ENCODE measurements at regions not wholly inside any gene's neighbourhood (a gene's known extent, or its start where the extent isn't known, plus 50 kb on each side); places are given as distances from the start of the nearest gene placed in this dataset.
"Not testable (repeated sequence)": the region's sequence is repeated elsewhere in the genome, so short reads cannot be mapped to it uniquely, and the experiment has no call there.

DNA sequence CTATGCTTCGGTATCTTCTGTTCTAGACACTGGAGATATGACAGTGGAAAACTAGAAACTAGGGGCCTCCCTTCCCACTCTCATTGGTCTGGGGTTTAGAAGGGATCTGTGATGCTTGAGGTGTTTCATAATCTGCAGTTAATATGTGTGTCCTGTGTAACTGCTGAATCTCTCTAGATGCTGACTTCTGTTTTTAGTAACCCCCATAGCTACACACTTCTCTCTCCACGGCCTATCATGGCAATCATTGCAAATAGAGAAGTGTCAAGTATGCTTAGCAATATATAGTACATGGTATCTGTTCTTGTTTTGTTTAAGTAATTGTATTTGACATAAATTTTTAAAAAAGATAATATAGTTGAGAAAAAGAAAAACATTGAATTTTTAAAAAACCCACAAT is 394.6 kb upstream of the MMS22L start:
- no peak for DNase-seq (ENCODE audit: low spot score)

- DNase-seq (ENCODE audit: low spot score) = no peak
These were observed 404.9 kb upstream of the MMS22L start for GRCh38 chr6:97687916-97688315.

- DNase-seq (ENCODE audit: low spot score) = no peak
These were observed 406.2 kb upstream of the MMS22L start for GRCh38 chr6:97689078-97689754.

DNA sequence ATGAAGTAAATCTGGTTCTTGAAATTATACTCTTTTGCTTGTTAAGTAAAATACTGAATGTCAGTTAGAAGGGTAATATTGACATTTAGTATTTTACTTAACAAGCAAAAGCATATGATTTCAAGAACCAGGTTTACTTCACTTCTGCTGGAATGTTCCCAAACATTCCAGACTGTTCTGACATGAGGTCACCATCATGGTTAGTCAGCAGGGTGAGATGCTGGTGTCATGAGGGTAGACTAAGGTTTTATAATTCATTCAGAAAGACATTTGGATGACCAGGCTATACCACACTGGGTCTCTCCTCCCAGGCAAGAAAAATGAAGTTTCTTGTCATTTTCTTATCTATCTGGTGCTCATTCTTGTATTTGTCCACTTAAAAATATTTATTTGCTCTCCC is 414.4 kb upstream of the MMS22L start:
- no peak for DNase-seq (ENCODE audit: low spot score)

- no peak for DNase-seq (ENCODE audit: low spot score)
These were observed 418.8 kb upstream of the MMS22L start for GRCh38 chr6:97701801-97702200.

GRCh38 chr6:97702248-97702647 is 419.2 kb upstream of the MMS22L start:
- no peak for DNase-seq (ENCODE audit: low spot score)

GRCh38 chr6:97703661-97704060 is 420.6 kb upstream of the MMS22L start:
- DNase-seq (ENCODE audit: low spot score) = no peak

DNA sequence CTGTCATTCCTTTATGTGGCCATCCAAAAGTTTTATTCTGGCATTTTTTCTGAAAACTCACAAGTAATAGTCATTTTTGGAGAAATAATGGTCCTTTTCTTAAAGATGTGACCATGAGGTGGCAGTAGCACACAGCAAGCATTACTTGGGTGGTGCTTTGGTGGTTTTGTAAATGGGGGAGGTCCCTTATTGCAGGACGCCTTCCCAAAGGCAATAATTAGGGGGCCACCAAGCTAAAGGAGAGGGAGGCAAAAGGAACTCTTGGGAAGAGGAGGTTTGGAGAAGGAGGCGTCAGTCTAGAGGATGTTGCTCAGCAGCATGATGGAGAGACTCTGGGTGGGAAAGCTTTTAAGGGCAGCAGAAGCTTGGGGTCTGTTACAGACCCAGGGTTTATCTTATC is 422.6 kb upstream of the MMS22L start:
- peak; percentile 50 for DNase-seq (ENCODE audit: low spot score)

DNA sequence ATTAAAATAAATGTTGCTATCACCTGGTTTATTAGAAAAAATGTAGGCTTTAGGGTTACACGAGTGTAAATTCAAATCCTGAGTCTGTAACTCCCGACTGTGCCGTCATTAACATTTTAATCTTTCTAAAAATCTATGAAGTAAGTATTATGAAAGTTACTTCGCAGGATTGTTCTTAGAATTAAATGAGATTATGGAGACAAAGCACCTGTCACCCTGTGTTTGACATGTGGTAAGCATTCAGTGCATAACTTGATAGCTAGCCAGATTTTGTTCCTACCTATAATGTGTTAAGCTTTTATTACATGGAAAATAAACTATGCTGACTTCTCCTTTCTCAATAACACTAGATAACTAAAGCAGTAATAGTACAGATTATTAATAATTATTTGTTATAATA is 429.7 kb upstream of the MMS22L start:
- DNase-seq (ENCODE audit: low spot score) = no peak

DNA sequence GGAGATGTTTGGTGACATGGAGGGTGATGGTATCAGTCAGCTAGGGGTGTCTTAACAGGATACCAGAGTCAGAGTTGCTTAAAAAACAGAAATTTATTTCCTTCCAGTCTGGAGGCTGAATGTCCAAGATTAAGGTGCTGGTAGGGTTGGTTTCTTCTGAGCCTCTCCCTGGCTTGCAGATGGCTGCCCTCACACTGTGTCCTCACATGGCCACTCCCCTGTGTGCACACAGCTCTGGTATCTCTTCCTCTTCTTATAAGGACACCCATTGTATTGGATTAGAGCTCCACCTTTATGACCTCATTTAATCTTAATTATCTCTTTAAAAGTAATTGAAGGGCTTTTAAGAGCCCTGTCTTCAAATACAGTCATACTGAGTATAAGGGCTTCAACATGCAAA is 431.8 kb upstream of the MMS22L start:
- DNase-seq (ENCODE audit: low spot score) = no peak

DNA sequence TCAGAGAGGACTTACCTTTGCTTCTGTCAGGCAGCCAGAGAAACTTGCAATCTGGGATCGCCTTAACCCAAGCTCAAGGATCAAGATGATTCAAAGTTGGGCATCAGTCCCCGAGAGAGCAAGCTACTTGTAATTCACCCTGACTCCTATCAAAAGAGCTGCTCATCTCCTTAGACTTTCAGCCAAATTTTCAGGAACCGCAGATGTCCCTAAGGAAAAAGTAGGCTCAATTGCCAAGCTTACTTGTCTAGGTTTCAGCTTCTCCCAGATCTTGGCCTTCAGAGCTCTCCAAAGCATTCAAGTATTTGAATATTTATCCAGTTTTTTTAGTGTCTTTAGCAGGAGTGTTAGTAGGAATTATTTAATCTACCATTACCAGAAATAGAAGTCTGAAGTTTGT is 434.1 kb upstream of the MMS22L start:
- DNase-seq (ENCODE audit: low spot score) = no peak

DNA sequence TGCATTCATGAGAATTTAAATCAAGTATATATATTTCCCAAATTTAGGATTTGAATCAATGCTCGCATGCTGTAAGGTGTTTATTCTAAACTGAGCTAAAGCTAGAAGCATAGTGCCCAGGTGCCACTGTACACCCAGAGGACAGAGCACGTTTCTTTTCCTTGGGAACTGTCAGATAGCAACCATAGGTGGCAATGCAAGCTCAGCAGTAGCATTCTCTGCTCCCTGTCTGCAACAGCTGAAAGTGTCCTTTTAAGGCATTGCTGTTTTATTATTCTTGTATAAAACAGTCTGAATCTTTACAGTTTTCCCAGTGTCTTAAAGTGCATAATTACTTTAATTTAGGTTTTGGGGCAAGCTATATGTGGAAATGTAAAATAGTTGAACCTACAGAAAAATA is 443.4 kb upstream of the MMS22L start:
- no peak for DNase-seq (ENCODE audit: low spot score)

- DNase-seq (ENCODE audit: low spot score) = no peak
These were observed 449.0 kb upstream of the MMS22L start for GRCh38 chr6:97732045-97732444.

- no peak for DNase-seq (ENCODE audit: low spot score)
These were observed 474.6 kb upstream of the MMS22L start for GRCh38 chr6:97757575-97757974.

DNA sequence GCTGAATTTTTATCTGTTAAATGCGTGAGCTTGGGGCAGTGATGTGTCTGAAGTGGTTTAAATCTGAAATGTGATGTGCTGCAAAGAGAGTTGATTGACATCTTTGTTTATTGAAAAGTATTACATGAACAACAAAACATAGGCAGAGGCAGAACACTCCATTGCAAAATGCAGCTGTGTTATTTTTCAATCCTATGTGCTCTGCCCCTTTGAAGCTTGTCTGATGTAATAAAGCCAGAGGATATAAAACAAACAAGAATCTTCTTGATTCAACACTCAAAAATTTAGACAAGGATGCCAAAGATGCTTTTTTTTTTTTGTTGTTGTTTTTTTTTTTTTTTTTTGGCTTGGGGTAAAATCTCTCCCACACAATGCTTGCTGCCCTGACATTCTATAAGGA is 482.4 kb upstream of the MMS22L start:
- DNase-seq (ENCODE audit: low spot score) = no peak

DNA sequence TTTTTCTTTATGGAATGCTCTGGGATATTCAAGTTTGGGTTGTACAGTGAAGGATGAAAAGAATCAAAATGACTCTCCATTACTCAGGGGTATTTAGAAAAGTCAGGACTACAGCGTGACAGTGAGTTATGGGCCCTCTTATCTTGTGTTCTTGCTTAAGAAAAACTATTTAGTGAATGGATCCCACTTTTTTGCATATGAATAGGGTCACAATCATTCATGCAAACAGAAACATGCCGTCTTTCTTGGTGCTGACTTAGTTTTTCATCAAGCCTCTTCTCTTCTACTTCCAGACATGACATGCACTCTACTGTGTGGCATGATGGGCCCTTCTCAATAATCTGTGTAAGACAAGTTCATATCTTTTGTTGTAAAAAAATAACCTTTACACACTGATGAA is 488.4 kb upstream of the MMS22L start:
- no peak for DNase-seq (ENCODE audit: low spot score)

GRCh38 chr6:97775012-97775411 is 492.0 kb upstream of the MMS22L start:
- DNase-seq (ENCODE audit: low spot score) = no peak

- no peak for DNase-seq (ENCODE audit: low spot score)
These were observed 495.4 kb upstream of the MMS22L start for GRCh38 chr6:97778290-97779038.

DNA sequence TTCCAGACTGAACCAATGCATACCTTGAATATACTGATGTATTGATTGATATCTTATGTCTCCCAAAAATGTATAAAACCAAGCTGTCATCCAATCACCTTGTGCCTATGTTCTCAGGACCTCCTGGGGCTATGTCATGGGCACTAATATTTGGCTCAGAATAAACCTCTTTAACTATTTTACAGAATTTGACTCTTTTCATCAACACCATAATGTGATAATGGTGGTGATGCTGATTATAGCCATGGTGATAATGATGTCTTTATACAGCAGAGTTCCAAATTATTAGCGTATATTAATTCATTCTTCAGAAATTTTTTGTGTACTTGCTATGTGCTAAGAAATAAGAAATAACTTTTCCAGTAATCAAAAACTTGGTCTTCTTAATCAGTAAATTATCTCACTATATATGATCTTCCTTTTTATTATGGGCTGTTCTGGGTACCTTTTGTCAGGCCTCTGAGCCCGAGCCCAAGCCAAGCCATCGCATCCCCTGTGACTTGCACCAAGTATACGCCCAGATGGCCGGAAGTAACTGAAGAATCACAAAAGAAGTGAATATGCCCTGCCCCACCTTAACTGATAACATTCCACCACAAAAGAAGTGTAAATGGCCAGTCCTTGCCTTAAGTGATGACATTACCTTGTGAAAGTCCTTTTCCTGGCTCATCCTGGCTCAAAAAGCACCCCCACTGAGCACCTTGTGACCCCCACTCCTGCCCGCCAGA is 496.2 kb upstream of the MMS22L start:
- DNase-seq (ENCODE audit: low spot score) = not testable (repeated sequence)

- no peak for DNase-seq (ENCODE audit: low spot score)
These were observed 508.0 kb upstream of the MMS22L start for GRCh38 chr6:97790926-97791590.

GRCh38 chr6:97805596-97805995 is 522.6 kb upstream of the MMS22L start:
- DNase-seq (ENCODE audit: low spot score) = no peak

DNA sequence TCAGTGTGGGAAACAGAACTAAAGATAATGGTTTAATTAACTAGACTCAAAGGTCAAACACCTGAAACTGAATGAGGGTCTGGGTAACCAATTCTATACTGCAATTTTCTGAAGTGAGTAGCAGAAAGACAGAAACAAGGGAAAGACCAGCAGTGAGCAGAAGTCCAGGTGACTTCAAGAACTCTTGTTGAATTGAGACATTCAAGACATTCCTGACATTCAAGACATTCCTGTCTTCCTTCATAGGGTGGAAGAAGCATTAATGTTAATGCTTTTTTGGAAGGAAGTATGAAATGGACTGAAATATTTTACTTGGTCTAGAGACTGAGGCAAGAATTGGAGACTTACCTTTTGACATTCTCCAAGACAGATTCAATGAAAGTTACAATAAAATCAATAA is 529.9 kb upstream of the MMS22L start:
- no peak for DNase-seq (ENCODE audit: low spot score)
